HCT116 (cell line): ENCODE measurements at regions not wholly inside any gene's neighbourhood (a gene's known extent, or its start where the extent isn't known, plus 50 kb on each side); places are given as distances from the start of the nearest gene placed in this dataset.
"Not testable (repeated sequence)": the region's sequence is repeated elsewhere in the genome, so short reads cannot be mapped to it uniquely, and the experiment has no call there.

Experiments
- ATAC-seq: fragments of 200-7000 bp; cut with Tn5 transposase; 2 replicates; pipeline ENCODE4 v1.9.1; 2020; ENCODE audit warnings: mild to moderate bottlenecking, moderate library complexity
- BruUV-seq: library from RNA; stranded (reverse); fragments of 400-500 nt; replicated peaks from 2 replicates; lab custom pipeline; 2021; lab: Mats Ljungman, UMichigan
- CTCF ChIA-PET: fragments of 300-600 bp; sonication (Branson Sonifier 250); formaldehyde crosslinking; loops from one replicate; lab custom pipeline; 2021; ENCODE audit warnings: antibody characterized with exemption; lab: Charles Lee
- POLR2A ChIA-PET: fragments of 300-600, 350-600 bp; sonication (Branson Sonifier 250); formaldehyde crosslinking; loops from one replicate; lab custom pipeline; 2021; ENCODE audit warnings: antibody characterized with exemption; lab: Charles Lee
- RAD21 ChIA-PET, 2 experiments: fragments of 300-600 bp; sonication (Branson Sonifier 250); formaldehyde crosslinking; loops; one replicate each; lab custom pipeline; 2023; ENCODE audit warnings: low total read pairs in 2 of 2; ENCODE audit not compliant: uncharacterized antibody in 2 of 2, unreplicated experiment in 2 of 2, low non-redundant PET in 1 of 2; lab: Charles Lee
- DNase-seq: peaks from one replicate; pipeline ENCODE4 v3.0.0-alpha.2; 2010; ENCODE audit warnings: low read depth, low spot score
- H2AFZ ChIP-seq: fragments of 200-600 bp; shearing (Covaris generic), sonication (generic); 2 replicates; pipeline ENCODE4 v1.6.1; 2017; ENCODE audit warnings: low read depth, mixed run types, mixed read lengths, antibody characterized with exemption, low read length; ENCODE audit not compliant: poor library complexity, severe bottlenecking
- H3K27ac ChIP-seq: 2 replicates; pipeline ENCODE4 v1.5.1; 2012; ENCODE audit warnings: low read depth, low read length
- H3K27me3 ChIP-seq: fragments of 200-600 bp; sonication (generic); 2 replicates; pipeline ENCODE4 v1.6.1; 2016; ENCODE audit warnings: mixed run types, low read length, mixed read lengths; ENCODE audit not compliant: insufficient read depth
- H3K36me3 ChIP-seq, 2 experiments: fragments of 200-500 bp in 1 of 2; fragments of 200-600 bp in 1 of 2; sonication (Bioruptor generic) in 1 of 2; sonication (generic) in 1 of 2; 2 replicates each; pipeline versions ENCODE4 v1.5.1 to v1.6.1; 2014 to 2016; ENCODE audit warnings: low read length in 2 of 2, inconsistent platforms in 1 of 2, mixed read lengths in 1 of 2, mixed run types in 1 of 2; ENCODE audit not compliant: insufficient read depth in 2 of 2, control insufficient read depth in 1 of 2
- H3K4me1 ChIP-seq, 2 experiments: fragments of 200-600 bp in 1 of 2; sonication (generic) in 1 of 2; 2 replicates each; pipeline versions ENCODE4 v1.5.1 to v1.6.1; 2012 to 2017; ENCODE audit warnings: low read length in 2 of 2, inconsistent platforms in 1 of 2, mild to moderate bottlenecking in 1 of 2, mixed read lengths in 1 of 2, mixed run types in 1 of 2, moderate library complexity in 1 of 2; ENCODE audit not compliant: insufficient read depth in 2 of 2, control insufficient read depth in 1 of 2
- H3K4me2 ChIP-seq: fragments of 200-600 bp; sonication (generic); 2 replicates; pipeline ENCODE4 v1.6.1; 2017; ENCODE audit warnings: mixed run types, low read length, mixed read lengths
- H3K4me3 ChIP-seq, 2 experiments: fragments of 200-600 bp in 1 of 2; sonication (generic) in 1 of 2; replicated peaks in 1 of 2; 2 replicates each; pipeline ENCODE4 v1.5.1; 2011 to 2016; ENCODE audit warnings: low read length in 2 of 2, control low read depth in 1 of 2, low read depth in 1 of 2, mild to moderate bottlenecking in 1 of 2, mixed read lengths in 1 of 2, mixed run types in 1 of 2
- H3K79me2 ChIP-seq: fragments of 200-600 bp; sonication (generic); 2 replicates; pipeline ENCODE4 v1.6.1; 2017; ENCODE audit warnings: mild to moderate bottlenecking, mixed run types, low read length, moderate library complexity, mixed read lengths; ENCODE audit not compliant: insufficient read depth
- H3K9ac ChIP-seq: fragments of 200-600 bp; sonication (generic); 2 replicates; pipeline ENCODE4 v1.6.1; 2016; ENCODE audit warnings: low read length, mixed read lengths
- H3K9me2 ChIP-seq: fragments of 200-600 bp; sonication (generic), shearing (Covaris generic); 2 replicates; pipeline ENCODE4 v1.6.1; 2017; ENCODE audit warnings: mixed run types, mild to moderate bottlenecking, moderate library complexity; ENCODE audit not compliant: insufficient read depth
- H3K9me3 ChIP-seq, 2 experiments: fragments of 200-500 bp in 1 of 2; fragments of 200-600 bp in 1 of 2; sonication (Bioruptor generic) in 1 of 2; sonication (generic) in 1 of 2; 2 replicates each; pipeline ENCODE4 v1.6.1; 2014 to 2017; ENCODE audit warnings: low read length in 2 of 2, mixed read lengths in 2 of 2, inconsistent platforms in 1 of 2, low read depth in 1 of 2, mild to moderate bottlenecking in 1 of 2, mixed run types in 1 of 2, moderate library complexity in 1 of 2; ENCODE audit not compliant: control insufficient read depth in 1 of 2, insufficient read depth in 1 of 2
- H4K20me1 ChIP-seq: fragments of 200-600 bp; sonication (generic), shearing (Covaris generic); 2 replicates; pipeline ENCODE4 v1.6.1; 2017; ENCODE audit warnings: mixed run types, mild to moderate bottlenecking, moderate library complexity; ENCODE audit not compliant: insufficient read depth
- CBX3 ChIP-seq: IDR thresholded peaks from 2 replicates; pipeline ENCODE4 v1.6.1; 2012; ENCODE audit warnings: low read depth
- CEBPB ChIP-seq: IDR thresholded peaks from 2 replicates; pipeline ENCODE4 v1.6.1; 2012; ENCODE audit warnings: low read depth
- EZH2 ChIP-seq: fragments of 200-600 bp; sonication (generic); IDR thresholded peaks from 2 replicates; pipeline ENCODE4 v1.6.1; 2017; ENCODE audit warnings: antibody characterized with exemption, mixed run types
- EZH2phosphoT487 ChIP-seq: fragments of 200-600 bp; IDR thresholded peaks from 2 replicates; pipeline ENCODE4 v1.6.1; 2018; ENCODE audit warnings: antibody characterized with exemption, borderline replicate concordance
- POLR2AphosphoS5 ChIP-seq: IDR thresholded peaks from 2 replicates; pipeline ENCODE4 v1.6.1; 2011; ENCODE audit warnings: mild to moderate bottlenecking, low read depth, low read length, moderate library complexity
- RAD21 ChIP-seq: IDR thresholded peaks from 2 replicates; pipeline ENCODE4 v1.6.1; 2012; ENCODE audit warnings: low read depth, mild to moderate bottlenecking
- REST ChIP-seq: IDR thresholded peaks from 2 replicates; pipeline ENCODE4 v1.6.1; 2012; ENCODE audit warnings: low read depth
- SRF ChIP-seq: IDR thresholded peaks from 2 replicates; pipeline ENCODE4 v1.6.1; 2012; ENCODE audit warnings: low read depth
- ZFX ChIP-seq: fragments of 450-650 bp; IDR thresholded peaks from 2 replicates; pipeline ENCODE4 v1.6.1; 2017
- ZNF274 ChIP-seq: fragments of 200-500 bp; sonication (Bioruptor generic); IDR thresholded peaks from 2 replicates; pipeline ENCODE4 v1.6.1; 2014; ENCODE audit warnings: mild to moderate bottlenecking, low read depth, low read length, inconsistent platforms
- intact Hi-C: fragments of 100-400 bp; cut with micrococcal nuclease; formaldehyde crosslinking; loops from 2 replicates; pipeline ENCODE4 v1.10.0; 2022
- TF ChIP-seq, protein P1 (sequence below): IDR thresholded peaks from 2 replicates; pipeline ENCODE4 v1.6.1; 2012

DNA sequence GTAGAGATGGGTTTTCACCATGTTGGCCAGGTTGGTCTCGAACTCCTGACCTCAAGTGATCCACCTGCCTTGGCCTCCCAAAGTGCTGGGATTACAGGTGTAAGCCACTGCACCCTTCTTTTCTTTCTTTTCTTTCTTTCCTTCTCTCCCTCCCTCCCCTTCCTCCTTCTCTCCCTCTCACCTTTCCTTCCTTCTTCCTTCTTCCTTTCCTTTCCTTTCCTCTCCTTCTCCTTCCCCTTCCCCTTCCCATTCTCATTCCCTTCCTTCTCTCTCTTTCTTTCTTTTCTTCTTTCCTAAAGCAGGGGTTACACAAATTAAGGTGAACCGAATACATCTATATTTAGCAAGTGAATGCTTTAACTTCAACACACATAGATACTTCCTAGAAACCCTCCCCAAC is 58.0 kb upstream of the URI1 start:
- peaks cover 0 to 8% of the 10 kb centered on the region in 2 experiments; a peak in 2 of 4 replicates for H3K4me1 ChIP-seq
- H3K4me3 ChIP-seq: no peak overlapping the region
- H3K36me3 ChIP-seq: no peaks in the 10 kb centered on the region
- H3K9ac ChIP-seq: no peak overlapping the region
- intact Hi-C loops: no loop called here
- CTCF ChIA-PET: no interaction called here
- no peaks in the 10 kb centered on the region for H3K9me3 ChIP-seq
- H3K9me2 ChIP-seq: no peaks in the 10 kb centered on the region
- RAD21 ChIA-PET: no interaction called here
- POLR2A ChIA-PET: no interaction called here
- no peak for DNase-seq
- no peaks in the 10 kb centered on the region for H3K27me3 ChIP-seq
- H4K20me1 ChIP-seq: no peaks in the 10 kb centered on the region
- BruUV-seq: no TSS peak
- H2AFZ ChIP-seq: no peak overlapping the region
- H3K27ac ChIP-seq: no peak overlapping the region
- TF ChIP-seq POLR2AphosphoS5 (no peak), ZNF274 (no peak)
- TF ChIP-seq, protein P1, sequence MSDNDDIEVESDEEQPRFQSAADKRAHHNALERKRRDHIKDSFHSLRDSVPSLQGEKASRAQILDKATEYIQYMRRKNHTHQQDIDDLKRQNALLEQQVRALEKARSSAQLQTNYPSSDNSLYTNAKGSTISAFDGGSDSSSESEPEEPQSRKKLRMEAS: no peak
- no peak overlapping the region for H3K4me2 ChIP-seq
- ATAC-seq: no peak
- H3K79me2 ChIP-seq: no peaks in the 10 kb centered on the region

GRCh38 chr19:29884466-29884865 is 57.6 kb upstream of the URI1 start:
- no peaks in the 10 kb centered on the region for H4K20me1 ChIP-seq
- no peak overlapping the region for H3K4me3 ChIP-seq
- no peaks in the 10 kb centered on the region for H3K79me2 ChIP-seq
- POLR2A ChIA-PET: no interaction called here
- no peaks in the 10 kb centered on the region for H3K36me3 ChIP-seq
- peaks cover 0 to 5% of the 10 kb centered on the region in 2 experiments; a peak in 1 of 4 replicates for H3K4me1 ChIP-seq
- no peaks in the 10 kb centered on the region for H3K9me2 ChIP-seq
- ATAC-seq (no peak), DNase-seq (no peak)
- no peak overlapping the region for H3K9ac ChIP-seq
- BruUV-seq: no TSS peak
- CTCF ChIA-PET: no interaction called here
- intact Hi-C loops: no loop called here
- H3K9me3 ChIP-seq: no peaks in the 10 kb centered on the region
- no peak overlapping the region for H3K4me2 ChIP-seq
- no peak overlapping the region for H2AFZ ChIP-seq
- no peaks in the 10 kb centered on the region for H3K27me3 ChIP-seq
- H3K27ac ChIP-seq: no peak overlapping the region
- RAD21 ChIA-PET: no interaction called here
- TF ChIP-seq CBX3 (no peak), POLR2AphosphoS5 (no peak), SRF (no peak), EZH2 (no peak), EZH2phosphoT487 (no peak), CEBPB (no peak), REST (no peak), ZFX (no peak), RAD21 (no peak)
- TF ChIP-seq, all 23 proteins: peak for 0

DNA sequence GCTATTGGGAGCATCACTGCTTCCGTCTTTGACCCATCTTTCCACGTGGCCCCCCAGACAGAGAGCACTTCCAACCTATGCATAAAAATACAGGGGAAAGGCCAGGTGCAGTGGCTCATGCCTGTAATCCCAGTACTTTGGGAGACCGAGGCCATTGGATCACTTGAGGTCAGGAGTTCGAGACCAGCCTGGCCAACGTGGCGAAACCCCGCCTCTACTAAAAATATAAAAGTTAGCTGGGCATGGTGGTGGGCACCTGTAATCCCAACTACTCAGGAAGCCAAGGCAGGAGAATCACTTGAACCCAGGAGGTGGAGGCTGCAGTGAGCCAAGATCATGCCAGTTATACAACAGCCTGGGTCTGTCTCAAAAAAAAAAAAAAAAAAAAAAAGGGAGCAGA is 55.9 kb upstream of the URI1 start:
- CTCF ChIA-PET, DNase-seq, H3K4me1 ChIP-seq, H2AFZ ChIP-seq, H3K9me2 ChIP-seq, H3K4me3 ChIP-seq, H3K9ac ChIP-seq, H3K36me3 ChIP-seq, H3K79me2 ChIP-seq, POLR2A ChIA-PET, H4K20me1 ChIP-seq, H3K27ac ChIP-seq, BruUV-seq, H3K4me2 ChIP-seq, ATAC-seq, H3K27me3 ChIP-seq, H3K9me3 ChIP-seq, intact Hi-C loops: not testable (repeated sequence)
- RAD21 ChIA-PET: interaction anchor here in 1 of 2 experiments (0.7 kb wide), 1 partner anchor 81 kb away, joined by 4 read pairs; no protein-coding TSS in a partner anchor
